Lower lobe of right lung (tissue), 2 donors: ENCODE measurements at regions not wholly inside any gene's neighbourhood (a gene's known extent, or its start where the extent isn't known, plus 50 kb on each side); places are given as distances from the start of the nearest gene placed in this dataset.

ENCODE experiments used
- ATAC-seq, 2 donors: fragments of 200-7000 bp; cut with Tn5 transposase; one replicate each; pipeline ENCODE4 v1.9.1; 2020 to 2022; ENCODE audit warnings: mild to moderate bottlenecking in 2 of 2, moderate library complexity in 2 of 2
- DNase-seq: peaks from one replicate; pipeline ENCODE4 v3.0.0-alpha.2; 2020
- H3K27ac ChIP-seq: fragments of 200-600 bp; one replicate; pipeline ENCODE4 v1.8.0; 2022
- H3K27me3 ChIP-seq: fragments of 200-600 bp; one replicate; pipeline ENCODE4 v1.8.0; 2022; ENCODE audit warnings: low read depth
- H3K36me3 ChIP-seq: fragments of 200-600 bp; one replicate; pipeline ENCODE4 v1.8.0; 2022; ENCODE audit warnings: mild to moderate bottlenecking
- H3K4me1 ChIP-seq: fragments of 200-600 bp; one replicate; pipeline ENCODE4 v1.8.0; 2022
- H3K4me3 ChIP-seq: fragments of 200-600 bp; one replicate; pipeline ENCODE4 v1.8.0; 2022; ENCODE audit warnings: mild to moderate bottlenecking
- H3K9me3 ChIP-seq: fragments of 200-600 bp; one replicate; pipeline ENCODE4 v1.8.0; 2022
- CTCF ChIP-seq: fragments of 200-600 bp; IDR thresholded peaks from one replicate; pipeline ENCODE4 v1.8.0; 2022; ENCODE audit warnings: antibody characterized with exemption, mild to moderate bottlenecking
- intact Hi-C: fragments of 100-400 bp; cut with DNase I; formaldehyde crosslinking; loops from one replicate; pipeline ENCODE4 v1.11.0; 2022
- donor health status: DM: no; HTN: yes; CAD: no; lungs with severe emphysema.

- no peak for DNase-seq
- no peak for TF ChIP-seq CTCF
- no peak overlapping the region for H3K27ac ChIP-seq
- ATAC-seq = no peak
- intact Hi-C loops = no loop called here
- H3K27me3 ChIP-seq = no peaks in the 10 kb centered on the region
- no peaks in the 10 kb centered on the region for H3K36me3 ChIP-seq
- no peaks in the 10 kb centered on the region for H3K9me3 ChIP-seq
- H3K4me1 ChIP-seq = no peaks in the 10 kb centered on the region
- no peak overlapping the region for H3K4me3 ChIP-seq
These were observed 231.4 kb upstream of the MID1 start for GRCh38 chrX:10851809-10852208.

- TF ChIP-seq CTCF = no peak
- no peak for DNase-seq
- H3K4me3 ChIP-seq = no peak overlapping the region
- no peak overlapping the region for H3K27ac ChIP-seq
- no peak for ATAC-seq
- intact Hi-C loops = no loop called here
- no peaks in the 10 kb centered on the region for H3K4me1 ChIP-seq
- H3K36me3 ChIP-seq = no peaks in the 10 kb centered on the region
- no peaks in the 10 kb centered on the region for H3K27me3 ChIP-seq
- H3K9me3 ChIP-seq = no peaks in the 10 kb centered on the region
These were observed 234.2 kb upstream of the MID1 start for GRCh38 chrX:10854594-10854993.

GRCh38 chrX:10855845-10856244 lies 235.5 kb upstream of the MID1 start:
- DNase-seq (no peak), ATAC-seq (no peak)
- Histone ChIP-seq H3K4me3 (no peak overlapping the region), H3K4me1 (no peaks in the 10 kb centered on the region), H3K36me3 (no peaks in the 10 kb centered on the region), H3K27ac (no peak overlapping the region), H3K27me3 (no peaks in the 10 kb centered on the region), H3K9me3 (no peaks in the 10 kb centered on the region)
- no peak for TF ChIP-seq CTCF
- intact Hi-C loops = no loop called here

GRCh38 chrX:10856797-10857196 lies 236.4 kb upstream of the MID1 start:
- ATAC-seq (no peak), DNase-seq (no peak)
- Histone ChIP-seq H3K4me3 (no peak overlapping the region), H3K36me3 (no peaks in the 10 kb centered on the region), H3K27me3 (no peaks in the 10 kb centered on the region), H3K27ac (no peak overlapping the region), H3K4me1 (no peaks in the 10 kb centered on the region), H3K9me3 (no peaks in the 10 kb centered on the region)
- intact Hi-C loops = no loop called here
- no peak for TF ChIP-seq CTCF

- intact Hi-C loops = no loop called here
- H3K4me1 ChIP-seq = no peaks in the 10 kb centered on the region
- TF ChIP-seq CTCF = no peak
- ATAC-seq = no peak
- no peaks in the 10 kb centered on the region for H3K27me3 ChIP-seq
- no peaks in the 10 kb centered on the region for H3K9me3 ChIP-seq
- no peaks in the 10 kb centered on the region for H3K36me3 ChIP-seq
- H3K4me3 ChIP-seq = no peak overlapping the region
- H3K27ac ChIP-seq = no peak overlapping the region
- DNase-seq = no peak
These were observed 239.0 kb upstream of the MID1 start for GRCh38 chrX:10859353-10859752.

- TF ChIP-seq CTCF = no peak
- ATAC-seq (no peak), DNase-seq (no peak)
- intact Hi-C loops = no loop called here
- Histone ChIP-seq H3K27me3 (no peaks in the 10 kb centered on the region), H3K4me1 (no peaks in the 10 kb centered on the region), H3K27ac (no peak overlapping the region), H3K36me3 (no peaks in the 10 kb centered on the region), H3K4me3 (no peak overlapping the region), H3K9me3 (no peaks in the 10 kb centered on the region)
These were observed 235.1 kb upstream of the HCCS start for GRCh38 chrX:10875995-10876394.
